ENCODE measurements at regions not wholly inside any gene's neighbourhood (a gene's known extent, or its start where the extent isn't known, plus 50 kb on each side); places are given as distances from the start of the nearest gene placed in this dataset.

- no peak for DNase-seq (ENCODE audit: low read depth)
These were observed 369.2 kb upstream of the JAG1 start for GRCh38 chr20:11043001-11043400.

DNA sequence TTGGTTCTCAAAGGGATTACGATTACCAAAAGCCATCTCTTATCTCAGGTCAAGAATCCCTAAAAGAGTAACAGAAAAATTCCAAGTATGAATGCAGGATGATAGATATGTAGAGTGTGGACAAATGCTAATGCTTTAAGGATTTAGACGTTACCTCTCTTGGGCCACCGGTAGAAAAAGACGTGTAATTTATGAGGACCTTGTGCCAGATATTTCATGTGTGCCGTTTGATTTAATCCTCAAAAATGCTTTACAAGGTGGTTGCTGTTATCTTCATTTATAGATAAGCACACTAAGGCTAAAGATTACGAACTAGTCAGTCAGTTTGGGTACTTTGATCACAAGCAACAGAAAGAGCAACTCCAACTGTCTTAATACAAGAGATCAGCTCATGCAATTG, 370.8 kb upstream of the JAG1 start:
- DNase-seq (ENCODE audit: low read depth): no peak

DNA sequence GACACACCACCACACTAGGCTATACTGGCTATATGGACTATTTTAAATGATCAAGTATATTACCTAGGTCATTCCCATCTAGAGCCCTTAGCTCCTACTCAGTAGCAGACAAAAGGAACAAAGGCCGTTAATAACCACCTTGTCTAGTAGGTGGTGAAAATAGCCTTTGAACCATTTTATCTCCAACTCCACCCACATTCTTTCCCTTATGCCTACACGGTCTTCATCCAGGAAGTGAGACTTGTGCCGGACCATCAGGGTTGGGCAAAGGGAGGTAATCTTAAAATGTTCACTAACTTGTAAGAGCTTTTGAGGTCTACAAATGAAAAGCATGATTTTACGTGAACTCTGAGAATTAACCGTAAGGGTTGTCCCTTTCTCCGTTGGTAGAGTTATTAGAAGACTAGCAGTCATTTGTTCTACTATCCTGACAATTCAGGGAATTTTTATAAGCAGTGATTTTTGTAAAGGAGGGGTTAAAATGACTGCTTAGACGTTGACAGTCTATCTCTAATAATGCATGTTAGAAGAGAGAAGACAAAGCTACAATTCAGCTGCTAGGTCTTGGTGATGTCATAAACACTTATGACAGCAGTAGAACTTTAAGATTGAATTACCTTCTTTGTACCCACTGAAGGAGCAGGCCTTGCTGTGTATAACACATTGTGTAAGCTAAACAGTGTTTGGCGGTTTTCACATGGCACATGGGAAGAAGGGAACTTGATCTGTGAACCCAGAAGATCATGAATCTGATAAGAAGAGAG, 371.8 kb upstream of the JAG1 start:
- no peak for DNase-seq (ENCODE audit: low read depth)

DNA sequence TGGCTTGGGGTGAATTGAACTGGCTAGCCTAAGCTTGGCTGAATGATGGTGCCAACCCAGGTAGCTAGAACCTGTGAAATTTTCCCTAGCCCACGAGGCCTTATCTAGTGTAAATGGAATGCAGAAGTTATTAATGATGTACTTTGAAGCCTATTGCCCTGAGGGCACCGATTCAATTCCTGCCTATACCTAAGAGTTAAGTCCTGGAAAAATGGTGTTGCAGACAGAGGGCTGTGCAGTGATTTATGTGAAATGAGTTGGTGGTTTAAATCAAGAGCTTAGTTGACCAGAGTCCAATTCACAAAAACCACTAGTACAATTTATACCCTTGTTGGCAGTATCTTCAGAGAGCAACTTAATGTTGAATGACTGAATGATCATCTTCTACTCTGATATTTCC, 373.8 kb upstream of the JAG1 start:
- no peak for DNase-seq (ENCODE audit: low read depth)

DNA sequence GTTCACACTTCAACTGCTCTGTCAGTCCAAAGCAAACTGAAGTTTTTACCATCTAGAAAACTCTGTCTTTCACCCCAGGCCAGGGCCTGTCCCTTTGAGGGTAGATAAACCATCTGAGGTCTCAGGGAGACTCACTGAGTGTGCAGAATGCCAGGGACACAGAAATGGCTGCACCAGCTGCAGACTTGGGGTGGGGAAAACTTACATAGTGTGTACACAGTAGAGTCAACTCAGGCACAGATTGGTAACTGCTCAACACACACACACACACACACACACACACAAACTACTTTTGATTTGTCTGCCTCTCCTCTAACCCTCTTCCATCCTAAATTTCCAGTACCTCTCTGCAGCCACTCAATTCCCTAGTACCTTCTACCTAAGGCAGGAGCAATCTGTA, 374.9 kb upstream of the JAG1 start:
- DNase-seq (ENCODE audit: low read depth): no peak

- no peak for DNase-seq (ENCODE audit: low read depth)
These were observed 376.6 kb upstream of the JAG1 start for GRCh38 chr20:11050350-11050749.

DNA sequence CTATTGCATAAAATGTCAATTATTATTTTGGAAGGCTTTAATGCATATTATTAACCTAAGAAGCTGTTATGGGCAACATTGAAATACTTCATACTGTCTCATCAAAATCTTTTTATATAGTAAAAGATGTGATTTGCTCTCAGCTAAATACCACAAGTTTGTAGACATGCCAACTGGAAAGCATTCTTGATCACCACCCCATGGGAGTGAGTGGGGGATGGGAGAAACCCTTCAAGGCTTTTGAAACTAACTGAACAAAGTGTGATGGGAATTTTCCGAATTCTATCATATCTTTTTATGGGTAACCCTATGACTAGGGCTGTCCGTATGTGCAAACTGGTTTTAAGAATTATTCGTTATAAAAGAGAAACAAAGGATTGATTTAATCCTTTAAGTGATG, 377.3 kb upstream of the JAG1 start:
- no peak for DNase-seq (ENCODE audit: low read depth)

DNA sequence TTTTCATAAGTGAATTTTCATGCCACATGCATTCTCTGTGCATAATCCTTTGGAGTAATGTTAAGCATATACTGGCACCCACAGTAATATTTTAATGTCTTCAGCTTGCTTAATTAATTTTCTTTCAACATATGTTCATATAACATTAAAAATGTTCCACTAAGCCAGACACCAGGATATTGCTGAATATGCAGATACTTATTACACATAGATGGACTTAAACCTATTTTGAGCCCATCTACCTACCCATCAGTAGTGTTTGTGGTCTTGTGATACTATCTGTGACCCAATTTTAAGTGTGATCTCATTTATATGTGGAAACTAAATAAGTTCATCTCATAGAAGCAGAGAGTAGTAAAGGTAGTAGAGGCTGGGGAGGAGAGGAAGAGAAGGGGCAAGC, 379.5 kb upstream of the JAG1 start:
- DNase-seq (ENCODE audit: low read depth): no peak

DNA sequence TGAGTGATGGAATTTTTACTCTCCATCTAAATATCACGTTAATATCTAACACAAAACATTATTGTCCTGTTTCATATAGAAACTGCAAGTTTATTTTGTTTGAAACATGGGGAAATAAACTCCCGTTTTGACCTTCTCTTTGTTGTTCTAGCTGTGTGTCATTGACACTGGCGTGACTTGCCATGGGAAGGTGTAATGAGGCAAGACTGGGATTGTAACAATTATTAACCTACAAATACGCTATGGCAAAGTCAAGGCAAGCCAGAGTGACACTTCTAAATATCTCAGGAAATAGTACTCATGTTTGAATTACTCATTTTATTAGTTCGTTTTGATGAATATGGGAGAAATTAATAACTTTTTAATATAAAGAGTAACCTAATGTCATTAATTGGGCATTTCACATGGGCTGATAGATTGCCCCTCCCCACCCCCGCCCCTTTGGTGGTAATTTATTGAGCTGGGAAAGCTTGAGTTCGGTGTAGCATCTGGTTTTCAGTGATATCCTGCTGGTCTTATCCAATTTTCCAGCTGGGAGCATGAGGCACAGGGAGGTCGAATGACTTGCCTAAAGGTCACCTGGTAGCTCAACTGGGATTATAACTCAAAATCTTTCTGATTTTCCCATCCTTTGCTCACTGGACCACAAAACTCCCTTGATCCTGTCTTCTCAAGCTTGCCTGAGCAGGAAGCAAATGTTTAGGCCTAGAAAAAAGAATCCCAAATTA, 380.6 kb upstream of the JAG1 start:
- no peak for DNase-seq (ENCODE audit: low read depth)

GRCh38 chr20:11056414-11056813, 382.6 kb upstream of the JAG1 start:
- DNase-seq (ENCODE audit: low read depth): no peak

DNA sequence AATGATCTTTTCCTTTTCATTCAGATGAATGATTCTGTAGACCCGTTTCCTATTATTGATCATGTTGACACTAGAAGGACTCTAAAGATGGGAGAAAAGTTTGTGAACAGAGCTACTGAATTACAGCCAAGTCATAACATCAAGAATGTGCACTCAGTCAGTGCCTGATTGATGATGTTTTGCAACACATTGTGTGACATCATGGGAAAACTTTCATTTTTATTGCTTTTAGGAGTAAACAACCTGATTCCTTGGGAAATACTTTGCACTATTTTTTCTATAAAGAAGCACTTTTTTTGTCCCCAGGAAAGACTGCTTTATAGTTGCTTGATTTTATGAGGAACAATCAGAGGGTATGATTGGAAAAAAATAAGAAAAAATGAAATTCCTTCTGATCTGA, 383.8 kb upstream of the JAG1 start:
- no peak for DNase-seq (ENCODE audit: low read depth)

DNA sequence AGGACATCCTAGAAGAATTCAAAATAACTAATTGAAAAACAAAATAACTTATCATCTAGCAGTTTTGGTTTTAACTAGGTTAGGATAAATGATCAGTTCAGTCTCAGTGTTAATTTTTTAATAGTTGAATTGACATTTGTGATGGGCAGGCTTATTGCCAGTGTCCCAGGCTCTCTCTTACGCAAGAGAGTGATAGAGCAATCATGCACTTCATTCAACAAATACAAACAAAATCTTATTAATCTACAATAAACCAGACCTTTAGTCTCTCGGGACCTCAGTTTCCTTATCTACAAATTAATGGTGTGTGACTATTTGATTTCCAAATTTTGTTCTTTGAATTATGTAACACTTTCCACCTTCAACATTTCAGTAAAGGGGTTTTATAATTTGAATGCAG, 385.9 kb upstream of the JAG1 start:
- no peak for DNase-seq (ENCODE audit: low read depth)

DNA sequence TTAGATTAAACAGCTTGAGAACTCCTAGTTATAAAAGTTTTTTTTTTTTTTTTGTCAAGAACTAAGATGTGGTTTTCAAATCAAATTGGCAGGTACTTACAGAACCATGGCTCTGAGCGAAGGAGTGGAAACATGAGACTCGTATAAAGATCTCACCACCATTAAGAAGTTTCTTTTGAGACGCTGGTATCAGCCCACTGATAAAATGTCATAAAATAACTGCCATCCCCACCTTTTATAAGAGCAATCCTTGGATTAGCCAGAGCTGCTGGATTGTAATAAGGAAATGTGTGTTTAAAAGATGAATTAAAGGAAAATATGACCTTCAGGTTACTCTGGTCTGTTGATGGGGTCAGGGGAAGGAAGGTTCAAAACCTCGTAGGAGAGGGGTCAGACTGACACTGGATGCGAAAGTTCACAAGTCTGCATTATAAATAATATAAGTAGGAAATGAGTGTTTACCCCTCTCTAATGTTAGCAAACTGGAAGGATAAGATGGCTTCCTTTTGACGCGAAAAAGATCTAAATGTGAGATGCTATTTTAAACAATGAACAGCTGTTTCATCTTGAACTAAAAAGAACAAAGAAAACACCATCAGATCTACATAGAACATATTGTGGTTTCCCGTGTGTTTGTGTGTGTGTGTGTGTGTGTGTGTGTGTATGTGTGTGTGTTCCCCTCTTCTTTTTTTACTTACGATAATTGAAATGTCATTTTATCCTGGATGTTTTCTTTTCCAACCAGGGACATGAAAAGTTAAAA, 386.8 kb upstream of the JAG1 start:
- no peak for DNase-seq (ENCODE audit: low read depth)

- no peak for DNase-seq (ENCODE audit: low read depth)
These were observed 389.6 kb upstream of the JAG1 start for GRCh38 chr20:11063444-11063843.

DNA sequence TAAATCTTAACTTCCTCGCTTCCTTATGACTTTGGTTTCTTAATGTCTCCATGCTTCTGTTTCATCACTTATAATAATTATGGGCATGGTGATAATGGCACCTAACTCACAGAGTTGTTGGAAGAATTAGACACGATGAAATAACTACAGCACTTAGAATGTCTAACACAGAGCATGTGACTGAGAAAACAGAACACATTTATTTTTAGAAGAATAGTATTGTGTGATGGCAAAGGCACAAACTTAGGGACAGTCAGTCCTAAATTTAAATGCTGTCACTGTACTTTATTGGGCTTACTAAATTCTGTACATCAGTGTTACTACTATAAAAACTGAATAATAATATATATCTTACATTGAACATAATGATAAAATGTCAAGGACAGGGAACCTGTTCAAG, 391.1 kb upstream of the JAG1 start:
- DNase-seq (ENCODE audit: low read depth): no peak

- DNase-seq (ENCODE audit: low read depth): no peak
These were observed 393.6 kb upstream of the JAG1 start for GRCh38 chr20:11067359-11067758.

DNA sequence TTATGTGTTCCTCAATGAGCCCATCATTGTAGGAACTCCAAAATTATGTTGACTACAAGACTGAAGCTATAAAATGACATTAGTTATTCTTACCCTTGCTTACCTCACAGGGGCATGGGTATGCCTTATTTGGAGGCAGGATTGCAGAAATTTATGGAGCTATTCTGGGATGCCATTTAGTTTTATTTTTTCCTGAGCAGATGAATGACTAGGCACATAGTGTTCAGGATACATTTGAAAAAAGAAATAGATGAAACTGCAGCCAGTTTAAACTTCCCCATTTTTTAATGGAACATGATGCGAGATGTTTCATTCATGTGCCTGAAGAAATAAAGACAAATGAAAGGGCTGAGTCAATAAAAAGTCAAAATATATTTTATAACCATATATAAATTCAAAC, 399.2 kb upstream of the JAG1 start:
- DNase-seq (ENCODE audit: low read depth): no peak

- no peak for DNase-seq (ENCODE audit: low read depth)
These were observed 402.8 kb upstream of the JAG1 start for GRCh38 chr20:11076434-11077105.

- no peak for DNase-seq (ENCODE audit: low read depth)
These were observed 403.4 kb upstream of the JAG1 start for GRCh38 chr20:11077226-11077625.

DNA sequence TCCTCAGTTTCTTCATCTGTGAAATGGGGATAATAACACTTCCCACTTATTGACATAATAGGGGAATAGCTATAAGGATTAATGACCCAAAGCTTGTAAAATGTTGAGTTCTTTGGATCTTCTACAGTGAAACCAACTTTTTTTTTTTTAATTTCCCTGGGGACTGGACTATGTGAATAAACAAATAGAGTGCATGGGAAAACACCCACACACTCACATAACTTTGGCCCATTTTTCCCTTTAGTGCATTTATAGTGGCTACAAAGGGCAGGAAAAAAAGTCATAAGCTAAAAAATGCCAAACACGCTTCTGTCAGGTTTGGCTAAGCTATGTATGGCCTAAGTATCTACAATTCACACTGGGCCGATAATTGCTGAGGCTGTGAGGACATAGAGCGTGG, 406.2 kb upstream of the JAG1 start:
- no peak for DNase-seq (ENCODE audit: low read depth)

- DNase-seq (ENCODE audit: low read depth): no peak
These were observed 407.1 kb upstream of the JAG1 start for GRCh38 chr20:11080781-11081377.

GRCh38 chr20:11083841-11084240, 410.0 kb upstream of the JAG1 start:
- DNase-seq (ENCODE audit: low read depth): no peak

Data from CMK (cell line).